Neural cell (in vitro differentiated cells): ENCODE measurements at regions not wholly inside any gene's neighbourhood (a gene's known extent, or its start where the extent isn't known, plus 50 kb on each side); places are given as distances from the start of the nearest gene placed in this dataset.

ENCODE experiments used
- EP300 ChIP-seq: fragments of 450-650 bp; conservative IDR thresholded peaks from 2 replicates; pipeline ENCODE4 v1.6.1; 2014; ENCODE audit warnings: antibody characterized with exemption, mild to moderate bottlenecking, moderate library complexity; ENCODE audit not compliant: poor library complexity, severe bottlenecking
- EZH2 ChIP-seq: fragments of 200-600, 300-800 bp; shearing (Covaris generic), sonication (generic); IDR thresholded peaks from 2 replicates; pipeline ENCODE4 v1.6.1; 2014; ENCODE audit warnings: antibody characterized with exemption, low read length, borderline replicate concordance, mild to moderate bottlenecking; ENCODE audit not compliant: insufficient read depth, poor library complexity, severe bottlenecking
- RAD21 ChIP-seq: fragments of 450-650 bp; conservative IDR thresholded peaks from 2 replicates; pipeline ENCODE4 v1.6.1; 2014; ENCODE audit warnings: antibody characterized with exemption, mild to moderate bottlenecking, moderate library complexity
- TF ChIP-seq, protein P1 (sequence below): fragments of 450-650 bp; IDR thresholded peaks from 2 replicates; pipeline ENCODE4 v1.5.1; 2014; ENCODE audit warnings: antibody characterized with exemption, mild to moderate bottlenecking, moderate library complexity; ENCODE audit not compliant: poor library complexity, severe bottlenecking

DNA sequence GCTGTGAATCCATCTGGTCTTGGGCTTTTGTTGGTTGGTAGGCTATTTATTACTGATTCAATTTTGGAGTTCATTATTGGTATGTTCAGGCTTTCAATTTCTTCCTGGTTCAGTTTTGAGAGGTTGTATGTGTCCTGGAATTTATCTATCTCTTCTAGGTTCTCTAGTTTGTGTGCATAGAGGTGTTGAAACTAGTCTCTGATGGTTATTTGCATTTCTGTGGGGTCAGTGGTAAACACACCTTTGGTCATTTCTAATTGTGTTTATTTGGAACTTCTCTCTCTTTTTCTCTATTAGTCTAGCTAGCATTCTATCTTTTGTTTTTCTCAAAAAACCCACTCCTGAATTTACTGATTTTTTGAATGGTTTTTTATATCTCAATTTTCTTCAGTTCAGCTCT lies 70.1 kb upstream of the IRAK1BP1 start:
- TF ChIP-seq, protein P1, sequence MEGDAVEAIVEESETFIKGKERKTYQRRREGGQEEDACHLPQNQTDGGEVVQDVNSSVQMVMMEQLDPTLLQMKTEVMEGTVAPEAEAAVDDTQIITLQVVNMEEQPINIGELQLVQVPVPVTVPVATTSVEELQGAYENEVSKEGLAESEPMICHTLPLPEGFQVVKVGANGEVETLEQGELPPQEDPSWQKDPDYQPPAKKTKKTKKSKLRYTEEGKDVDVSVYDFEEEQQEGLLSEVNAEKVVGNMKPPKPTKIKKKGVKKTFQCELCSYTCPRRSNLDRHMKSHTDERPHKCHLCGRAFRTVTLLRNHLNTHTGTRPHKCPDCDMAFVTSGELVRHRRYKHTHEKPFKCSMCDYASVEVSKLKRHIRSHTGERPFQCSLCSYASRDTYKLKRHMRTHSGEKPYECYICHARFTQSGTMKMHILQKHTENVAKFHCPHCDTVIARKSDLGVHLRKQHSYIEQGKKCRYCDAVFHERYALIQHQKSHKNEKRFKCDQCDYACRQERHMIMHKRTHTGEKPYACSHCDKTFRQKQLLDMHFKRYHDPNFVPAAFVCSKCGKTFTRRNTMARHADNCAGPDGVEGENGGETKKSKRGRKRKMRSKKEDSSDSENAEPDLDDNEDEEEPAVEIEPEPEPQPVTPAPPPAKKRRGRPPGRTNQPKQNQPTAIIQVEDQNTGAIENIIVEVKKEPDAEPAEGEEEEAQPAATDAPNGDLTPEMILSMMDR: no peak
- TF ChIP-seq RAD21 (no peak), EP300 (no peak), EZH2 (no peak)
